Naive thymus-derived CD4-positive, alpha-beta T cell (primary cell): ENCODE measurements at regions not wholly inside any gene's neighbourhood (a gene's known extent, or its start where the extent isn't known, plus 50 kb on each side); places are given as distances from the start of the nearest gene placed in this dataset.
"Not testable (repeated sequence)": the region's sequence is repeated elsewhere in the genome, so short reads cannot be mapped to it uniquely, and the experiment has no call there.

Experiments used
- ATAC-seq: fragments of 150-1000 bp; cut with Tn5 transposase; 2 replicates; pipeline ENCODE4 v1.10.0; 2021; ENCODE audit warnings: mild to moderate bottlenecking, moderate library complexity
- CTCF ChIA-PET: fragments of 350-600 bp; sonication (Branson Sonifier 250); formaldehyde crosslinking; loops from one replicate; lab custom pipeline; 2021; ENCODE audit warnings: antibody characterized with exemption; lab: Charles Lee
- POLR2A ChIA-PET: fragments of 350-600 bp; sonication (Branson Sonifier 250); formaldehyde crosslinking; loops from one replicate; lab custom pipeline; 2021; ENCODE audit warnings: antibody characterized with exemption, inconsistent platforms; lab: Charles Lee
- DNase-seq, 9 donors: peaks; one replicate each; pipeline versions ENCODE4 v3.0.0 to v3.0.0-alpha.2; 2020 to 2022; ENCODE audit warnings: mixed read lengths in 1 of 9
- H3K27ac ChIP-seq: one replicate; pipeline ENCODE4 v1.7.0; 2013; ENCODE audit warnings: mild to moderate bottlenecking, low read depth, low read length, moderate library complexity
- H3K27me3 ChIP-seq, 2 donors: one replicate each; pipeline ENCODE4 v1.7.0; 2013; ENCODE audit warnings: low read length in 2 of 2, mild to moderate bottlenecking in 2 of 2, moderate library complexity in 2 of 2; ENCODE audit not compliant: control insufficient read depth in 2 of 2, insufficient read depth in 2 of 2
- H3K36me3 ChIP-seq, 3 experiments: 1 replicate in 2 of 3; 2 replicates in 1 of 3; pipeline ENCODE4 v1.7.0; 2013; ENCODE audit warnings: low read length in 3 of 3, mild to moderate bottlenecking in 3 of 3, moderate library complexity in 1 of 3; ENCODE audit not compliant: insufficient read depth in 3 of 3, control insufficient read depth in 2 of 3
- H3K4me1 ChIP-seq, 2 donors: one replicate each; pipeline ENCODE4 v1.7.0; 2013; ENCODE audit warnings: low read length in 2 of 2, mild to moderate bottlenecking in 2 of 2, moderate library complexity in 1 of 2; ENCODE audit not compliant: control insufficient read depth in 2 of 2, insufficient read depth in 2 of 2
- H3K4me3 ChIP-seq: 2 replicates; pipeline ENCODE4 v1.7.0; 2013; ENCODE audit warnings: mild to moderate bottlenecking, low read length
- H3K9me3 ChIP-seq, 3 experiments: 1 replicate in 2 of 3; 2 replicates in 1 of 3; pipeline ENCODE4 v1.7.0; 2013; ENCODE audit warnings: low read length in 3 of 3; ENCODE audit not compliant: control insufficient read depth in 2 of 3
- H3K27ac Mint-ChIP-seq, 9 donors: one replicate each; pipeline ENCODE4 v1.8.0; 2020 to 2022; ENCODE audit warnings: mixed read lengths in 9 of 9, mild to moderate bottlenecking in 8 of 9, moderate library complexity in 5 of 9, inconsistent platforms in 2 of 9
- H3K27me3 Mint-ChIP-seq, 5 donors: one replicate each; pipeline ENCODE4 v1.8.0; 2021 to 2022; ENCODE audit warnings: mixed read lengths in 5 of 5, mild to moderate bottlenecking in 1 of 5
- H3K36me3 Mint-ChIP-seq, 5 donors: one replicate each; pipeline ENCODE4 v1.8.0; 2020 to 2022; ENCODE audit warnings: mixed read lengths in 5 of 5, mild to moderate bottlenecking in 3 of 5, inconsistent platforms in 1 of 5
- H3K4me1 Mint-ChIP-seq, 7 donors: one replicate each; pipeline ENCODE4 v1.8.0; 2020 to 2022; ENCODE audit warnings: mixed read lengths in 7 of 7, mild to moderate bottlenecking in 3 of 7, inconsistent platforms in 1 of 7
- H3K4me3 Mint-ChIP-seq, 10 donors: one replicate each; pipeline ENCODE4 v1.8.0; 2020 to 2022; ENCODE audit warnings: mild to moderate bottlenecking in 10 of 10, mixed read lengths in 10 of 10, moderate library complexity in 6 of 10, inconsistent platforms in 2 of 10
- H3K9me3 Mint-ChIP-seq, 11 donors: one replicate each; pipeline ENCODE4 v1.8.0; 2020 to 2022; ENCODE audit warnings: mixed read lengths in 11 of 11, mild to moderate bottlenecking in 4 of 11, inconsistent platforms in 1 of 11, moderate library complexity in 1 of 11
- intact Hi-C, 2 donors: fragments of 100-400 bp; cut with micrococcal nuclease; formaldehyde crosslinking; loops; one replicate each; pipeline ENCODE4 v1.15.1; 2023

DNA sequence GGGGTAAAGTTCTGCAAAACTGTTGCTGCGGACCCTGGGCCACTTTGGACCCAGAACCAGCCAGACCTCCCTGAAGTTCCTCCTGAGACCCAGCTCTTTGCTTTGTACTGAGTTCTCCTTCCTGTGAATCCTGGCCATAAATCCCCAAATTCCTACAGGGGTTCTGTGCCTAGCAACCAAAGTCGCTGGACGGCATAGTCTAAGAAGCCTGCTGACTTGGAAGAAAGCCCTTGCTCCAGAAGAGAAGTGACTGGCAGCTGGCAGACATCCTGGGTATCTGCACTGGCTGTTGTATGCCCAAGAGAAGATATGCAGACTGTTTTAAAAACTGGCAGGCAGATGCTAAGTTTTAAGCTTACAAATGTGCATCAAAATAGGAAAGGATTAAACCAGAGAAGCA, 99.9 kb upstream of the SLC24A4 start:
- Histone ChIP-seq H3K4me3 (no peak overlapping the region), H3K9me3 (no peaks in the 10 kb centered on the region), H3K36me3 (no peaks in the 10 kb centered on the region), H3K4me1 (no peaks in the 10 kb centered on the region), H3K27me3 (no peaks in the 10 kb centered on the region), H3K27ac (no peak overlapping the region)
- Mint-ChIP-seq H3K4me1 (peaks cover 0 to 5% (median 0%) of the 10 kb centered on the region in 7 donors), H3K27ac (no peak overlapping the region), H3K4me3 (no peak overlapping the region), H3K36me3 (no peaks in the 10 kb centered on the region), H3K9me3 (peaks cover 0 to under 1% (median 0%) of the 10 kb centered on the region in 11 donors), H3K27me3 (peaks cover 0 to 31% (median 0%) of the 10 kb centered on the region in 5 donors)
- ATAC-seq (no peak), DNase-seq (no peak)
- intact Hi-C loops, result no loop called here
- POLR2A ChIA-PET, result no interaction called here
- CTCF ChIA-PET, result no interaction called here

DNA sequence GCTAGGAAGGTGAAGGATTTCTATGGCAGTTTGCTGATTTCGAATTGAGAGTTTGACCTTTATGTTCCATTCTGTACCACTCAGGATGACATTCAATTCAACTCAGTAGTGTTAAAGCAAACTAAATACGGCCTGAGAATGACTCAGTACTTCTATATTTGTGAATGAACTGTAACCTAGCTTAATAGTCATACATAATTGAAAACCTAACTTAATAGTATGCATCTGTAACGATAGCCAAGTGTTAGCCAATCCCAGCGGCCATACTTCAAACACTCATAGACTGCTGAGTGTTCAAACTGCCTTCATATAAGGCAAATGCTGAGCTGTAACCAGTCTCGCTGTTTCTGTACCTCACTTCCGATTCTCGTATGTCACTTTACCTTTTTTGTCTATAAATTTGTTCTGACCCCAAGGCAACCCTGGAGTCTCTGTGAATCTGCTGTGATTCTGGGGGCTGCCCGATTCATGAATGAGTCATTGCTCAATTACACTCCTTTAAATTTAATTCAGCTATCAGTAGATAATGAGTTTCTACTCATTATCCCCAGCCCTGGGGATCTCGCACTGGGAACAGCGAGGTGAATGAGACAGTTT, 98.5 kb upstream of the SLC24A4 start:
- H3K27ac ChIP-seq, result no peak overlapping the region
- Mint-ChIP-seq H3K9me3 (peaks cover 0 to 5% (median 0%) of the 10 kb centered on the region in 11 donors), H3K36me3 (no peaks in the 10 kb centered on the region), H3K27ac (no peak overlapping the region), H3K27me3 (peaks cover 0 to 29% (median 4%) of the 10 kb centered on the region in 5 donors), H3K4me1 (peaks cover 0 to 5% (median 0%) of the 10 kb centered on the region in 7 donors), H3K4me3 (no peak overlapping the region)
- H3K36me3 ChIP-seq, result no peaks in the 10 kb centered on the region
- no peak overlapping the region for H3K4me3 ChIP-seq
- no peaks in the 10 kb centered on the region for H3K27me3 ChIP-seq
- intact Hi-C loops, result no loop called here
- POLR2A ChIA-PET, result no interaction called here
- no peak for DNase-seq
- ATAC-seq, result no peak
- H3K4me1 ChIP-seq, result no peaks in the 10 kb centered on the region
- CTCF ChIA-PET, result interaction anchor here (0.5 kb wide), 1 partner anchor 545 kb away, joined by 3 read pairs; no protein-coding TSS in a partner anchor
- no peaks in the 10 kb centered on the region for H3K9me3 ChIP-seq

DNA sequence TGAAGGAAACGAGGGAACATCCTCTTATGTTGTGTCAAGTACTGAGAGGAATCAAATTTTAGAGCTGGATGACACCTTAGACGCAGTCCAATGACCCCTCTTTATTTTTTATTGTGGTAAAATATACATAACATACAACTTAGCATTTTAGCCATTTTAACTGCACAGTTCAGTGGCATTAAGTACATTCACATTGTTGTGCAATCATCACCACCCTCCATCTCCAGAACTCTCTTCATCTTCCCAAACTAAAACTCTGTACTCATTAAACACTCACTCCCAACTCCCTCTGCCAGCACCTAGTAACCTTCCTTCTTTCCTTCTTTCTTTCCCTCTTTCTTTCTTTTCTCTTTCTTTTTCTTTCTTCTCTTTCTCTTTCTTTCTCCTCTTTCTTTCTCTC, 97.2 kb upstream of the SLC24A4 start:
- ChIA-PET CTCF (no interaction called here), POLR2A (no interaction called here)
- H3K36me3 ChIP-seq, result no peaks in the 10 kb centered on the region
- no peak for ATAC-seq
- H3K36me3 Mint-ChIP-seq, result no peaks in the 10 kb centered on the region
- no peaks in the 10 kb centered on the region for H3K9me3 ChIP-seq
- intact Hi-C loops, result no loop called here
- H3K4me3 Mint-ChIP-seq, result no peak overlapping the region
- H3K27ac Mint-ChIP-seq, result no peak overlapping the region
- peaks cover 0 to 35% (median 7%) of the 10 kb centered on the region in 5 donors for H3K27me3 Mint-ChIP-seq
- DNase-seq, result no peak
- peaks cover 0 to 5% (median 0%) of the 10 kb centered on the region in 7 donors for H3K4me1 Mint-ChIP-seq
- H3K27me3 ChIP-seq, result no peaks in the 10 kb centered on the region
- H3K27ac ChIP-seq, result no peak overlapping the region
- no peaks in the 10 kb centered on the region for H3K4me1 ChIP-seq
- H3K9me3 Mint-ChIP-seq, result peaks cover 0 to 7% (median 1%) of the 10 kb centered on the region in 11 donors
- H3K4me3 ChIP-seq, result no peak overlapping the region

DNA sequence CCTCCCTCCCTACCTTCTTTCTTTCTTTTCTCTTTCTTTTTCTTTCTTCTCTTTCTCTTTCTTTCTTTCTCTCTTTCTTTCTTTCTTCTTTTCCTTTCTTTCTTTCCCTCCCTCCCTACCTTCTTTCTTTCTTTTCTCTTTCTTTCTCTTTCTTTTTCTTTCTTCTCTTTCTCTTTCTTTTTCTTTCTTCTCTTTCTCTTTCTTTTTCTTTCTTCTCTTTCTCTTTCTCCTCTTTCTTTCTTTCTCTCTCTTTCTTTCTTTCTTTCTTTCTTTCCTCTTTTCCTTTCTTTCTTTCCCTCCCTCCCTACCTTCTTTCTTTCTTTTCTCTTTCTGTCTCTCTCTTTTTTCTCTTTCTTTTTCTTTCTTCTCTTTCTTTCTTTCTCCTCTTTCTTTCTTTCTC, 96.8 kb upstream of the SLC24A4 start:
- ATAC-seq, H3K4me1 Mint-ChIP-seq, H3K9me3 ChIP-seq, H3K27ac ChIP-seq, H3K9me3 Mint-ChIP-seq, POLR2A ChIA-PET, H3K4me1 ChIP-seq, H3K4me3 Mint-ChIP-seq, DNase-seq, intact Hi-C loops, H3K36me3 Mint-ChIP-seq, H3K4me3 ChIP-seq, H3K27me3 ChIP-seq, H3K27ac Mint-ChIP-seq, H3K36me3 ChIP-seq, CTCF ChIA-PET: not testable (repeated sequence)
- peaks cover 3 to 38% (median 11%) of the 10 kb centered on the region in 5 donors for H3K27me3 Mint-ChIP-seq

DNA sequence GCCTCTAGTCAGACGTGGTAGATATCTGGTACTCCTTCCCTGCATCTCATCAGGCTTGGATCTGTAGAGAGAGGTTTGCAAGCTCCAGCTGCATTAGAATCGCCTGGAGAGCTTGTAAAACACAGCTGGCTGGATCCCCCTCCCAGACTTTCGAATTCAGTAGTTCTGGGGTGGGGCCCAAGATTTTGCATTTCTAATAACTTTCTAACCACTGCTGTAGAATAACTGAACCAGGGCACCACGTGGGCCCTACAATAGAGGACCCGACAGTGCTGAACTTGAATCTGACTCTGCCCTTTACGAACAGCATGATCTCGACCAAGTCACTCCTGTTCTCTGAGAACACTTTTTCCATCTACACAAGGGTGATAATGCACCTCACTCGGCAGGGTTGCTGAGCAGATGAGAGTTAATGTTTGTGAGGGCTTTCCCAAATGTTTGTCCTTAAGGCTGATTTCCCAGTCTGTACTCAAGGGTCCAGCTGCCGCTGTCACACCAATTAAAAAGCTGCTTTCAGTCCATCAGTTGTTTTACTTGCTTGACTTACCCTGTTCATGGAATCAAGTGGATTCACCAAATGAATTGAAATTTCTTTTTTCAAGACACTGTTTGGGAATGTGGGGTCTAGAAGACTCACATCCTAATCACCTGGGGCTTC, 86.6 kb upstream of the SLC24A4 start:
- DNase-seq (no peak), ATAC-seq (no peak)
- Mint-ChIP-seq H3K27ac (no peak overlapping the region), H3K4me3 (no peak overlapping the region), H3K27me3 (peaks cover 13 to 29% (median 22%) of the 10 kb centered on the region in 5 donors), H3K36me3 (peaks cover 0 to 19% (median 14%) of the 10 kb centered on the region in 5 donors), H3K4me1 (no peaks in the 10 kb centered on the region), H3K9me3 (peaks cover 4 to 30% (median 13%) of the 10 kb centered on the region in 11 donors)
- Histone ChIP-seq H3K4me3 (no peak overlapping the region), H3K4me1 (no peaks in the 10 kb centered on the region), H3K36me3 (no peaks in the 10 kb centered on the region), H3K27me3 (no peaks in the 10 kb centered on the region), H3K9me3 (no peaks in the 10 kb centered on the region), H3K27ac (no peak overlapping the region)
- POLR2A ChIA-PET, result no interaction called here
- CTCF ChIA-PET, result no interaction called here
- intact Hi-C loops, result no loop called here

DNA sequence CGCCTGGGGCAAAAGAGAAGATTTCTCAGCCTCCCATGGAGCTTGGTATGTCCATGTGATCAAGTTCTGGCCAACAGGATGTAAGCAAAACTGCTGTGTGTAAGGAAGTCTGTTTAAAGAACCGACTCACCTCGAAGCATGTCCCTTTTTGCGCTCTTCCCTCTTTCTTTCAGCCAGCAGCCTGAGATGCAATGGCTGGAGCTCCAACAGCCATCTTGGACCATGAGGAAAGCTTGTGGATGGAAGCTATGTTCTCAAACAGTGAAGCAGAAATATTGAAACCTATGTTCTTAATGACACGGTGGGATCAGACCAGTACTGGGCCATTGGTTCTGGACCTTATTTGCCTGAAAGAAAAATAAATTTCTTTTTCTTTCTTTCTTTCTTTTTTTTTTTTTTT, 82.3 kb upstream of the SLC24A4 start:
- no peak overlapping the region for H3K4me3 ChIP-seq
- Mint-ChIP-seq H3K27ac (no peak overlapping the region), H3K36me3 (peaks cover 0 to 19% (median 5%) of the 10 kb centered on the region in 5 donors), H3K4me1 (no peaks in the 10 kb centered on the region), H3K4me3 (no peak overlapping the region), H3K27me3 (peaks cover 0 to 5% (median under 1%) of the 10 kb centered on the region in 5 donors), H3K9me3 (peaks cover 0 to 31% (median 18%) of the 10 kb centered on the region in 11 donors)
- ATAC-seq (no peak), DNase-seq (no peak)
- no peaks in the 10 kb centered on the region for H3K4me1 ChIP-seq
- CTCF ChIA-PET, result no interaction called here
- H3K9me3 ChIP-seq, result peaks cover 0 to 9% (median 7%) of the 10 kb centered on the region in 3 experiments
- intact Hi-C loops, result no loop called here
- no peaks in the 10 kb centered on the region for H3K27me3 ChIP-seq
- POLR2A ChIA-PET, result no interaction called here
- no peak overlapping the region for H3K27ac ChIP-seq
- no peaks in the 10 kb centered on the region for H3K36me3 ChIP-seq
